NK-92 treated with Interleukin-12 subunit alpha and Interleukin-12 subunit beta, amount 100 ng/mL, for 24 hours (cell line): ENCODE measurements at regions not wholly inside any gene's neighbourhood (a gene's known extent, or its start where the extent isn't known, plus 50 kb on each side); places are given as distances from the start of the nearest gene placed in this dataset.

Experiments
- DNase-seq: peaks from one replicate; lab custom pipeline; 2025; lab: John Stamatoyannopoulos, UW

- DNase-seq = no peak
These were observed 141.5 kb downstream of the IRF8 start for GRCh38 chr16:86040496-86040895.

GRCh38 chr16:86041215-86041614 lies 142.3 kb downstream of the IRF8 start:
- DNase-seq = no peak

- DNase-seq = no peak
These were observed 142.8 kb downstream of the IRF8 start for GRCh38 chr16:86041807-86042206.

DNA sequence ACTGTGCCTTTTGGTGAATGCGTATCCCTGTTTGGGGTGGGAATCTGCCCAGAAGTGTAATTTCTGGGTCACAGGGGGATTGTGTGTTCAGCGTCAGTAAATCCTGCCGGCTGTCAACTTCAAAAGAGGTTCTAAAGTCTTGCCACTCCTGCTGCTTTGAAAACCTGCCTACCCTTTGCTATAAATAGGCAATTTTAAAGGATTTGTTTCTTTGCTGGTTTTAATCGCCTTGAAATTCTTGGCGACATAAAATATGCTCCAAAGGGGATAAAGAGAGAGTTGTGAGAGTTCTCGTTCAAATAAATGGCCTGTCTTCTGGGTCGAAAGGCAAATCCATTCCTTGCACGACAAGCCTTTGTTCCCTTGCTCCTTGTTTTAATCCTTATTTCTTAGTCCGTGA lies 143.4 kb downstream of the IRF8 start:
- DNase-seq = no peak

DNA sequence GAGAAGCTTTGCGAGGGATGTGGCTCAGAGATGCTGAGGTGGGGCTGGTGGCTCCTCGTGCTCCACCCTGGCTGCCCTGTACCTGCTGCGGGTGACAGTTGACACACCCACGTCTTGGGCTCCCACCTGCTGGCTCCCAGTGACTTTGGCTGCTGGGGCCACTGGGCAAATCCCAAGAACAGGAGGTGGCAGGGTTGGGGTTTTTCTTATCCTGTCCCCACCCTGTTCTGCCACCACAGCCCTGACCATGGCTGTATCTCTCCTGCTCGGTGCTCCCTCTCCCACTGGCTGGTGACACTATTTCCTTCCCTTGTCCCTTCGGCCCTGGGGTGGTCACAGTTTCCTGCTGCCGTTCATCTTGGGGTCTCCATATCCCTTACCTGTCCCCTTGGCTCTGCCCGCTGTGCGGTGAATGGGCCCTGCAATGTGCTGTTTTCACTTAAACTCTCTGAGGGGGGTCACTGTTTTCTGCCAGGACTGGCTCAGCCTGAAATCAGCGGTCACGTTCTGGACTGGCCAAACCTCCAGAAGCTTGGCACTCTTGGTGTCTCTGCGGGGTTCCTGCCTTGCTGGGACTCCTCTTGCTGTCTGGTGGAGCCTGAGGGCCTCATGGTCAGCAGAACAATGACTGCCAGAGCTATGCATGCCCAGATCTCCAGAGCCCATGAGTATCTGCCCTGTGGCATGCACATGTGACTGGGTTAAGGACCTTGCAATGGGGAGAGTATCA lies 144.2 kb downstream of the IRF8 start:
- no peak for DNase-seq

- DNase-seq = peak; percentile 5
These were observed 145.3 kb downstream of the IRF8 start for GRCh38 chr16:86044241-86044671.

DNA sequence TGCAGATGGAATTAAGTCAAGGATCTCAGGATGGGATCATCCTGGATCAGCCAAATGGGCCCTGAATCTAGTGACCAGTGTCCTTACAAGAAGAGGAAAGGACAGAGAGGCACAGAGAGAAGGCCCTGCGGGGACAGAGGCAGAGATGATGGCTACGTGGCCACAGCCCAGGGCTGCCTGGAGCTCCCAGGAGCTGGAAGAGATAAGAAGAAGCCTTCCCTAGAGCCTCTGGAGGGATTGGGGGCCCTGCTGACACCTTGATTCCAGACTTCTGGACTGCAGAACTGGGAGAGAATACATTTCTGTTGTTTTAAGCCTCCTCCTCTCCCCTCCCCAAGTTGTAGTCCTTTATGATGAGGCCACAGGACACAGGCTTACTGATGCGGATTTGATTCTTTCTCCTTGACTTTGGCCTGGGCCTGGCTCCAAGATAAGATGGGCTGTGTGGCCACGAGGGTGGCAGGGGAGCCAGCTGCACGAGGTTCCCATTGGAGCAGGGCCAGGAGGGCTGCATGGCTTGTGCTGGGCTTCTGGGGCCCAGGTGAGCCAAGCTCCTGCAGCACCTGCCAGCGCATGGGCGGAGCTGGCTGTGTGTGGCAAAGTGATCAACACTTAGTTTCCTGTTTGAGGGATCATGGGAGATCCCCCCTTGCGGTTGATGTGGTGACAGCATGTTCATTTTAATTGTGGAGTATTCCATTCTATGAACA lies 146.1 kb downstream of the IRF8 start:
- DNase-seq = no peak

DNA sequence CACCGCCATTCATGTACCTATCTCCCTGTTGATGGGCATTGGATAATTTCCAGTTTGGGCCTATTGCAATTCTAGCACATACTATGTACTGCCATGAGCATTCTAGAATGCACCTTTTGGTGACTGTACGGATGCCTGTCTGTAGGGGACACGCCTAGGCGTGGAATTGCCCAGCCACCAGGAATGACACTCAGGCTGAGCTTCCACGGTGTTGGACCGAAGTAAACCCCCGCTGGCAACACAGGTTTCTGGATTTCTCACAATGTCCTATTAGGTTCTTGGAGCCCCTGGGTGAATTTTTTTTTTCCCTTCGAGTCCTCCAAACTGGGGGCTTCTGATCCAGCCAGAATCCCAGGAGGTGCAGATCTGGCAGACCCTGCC lies 146.6 kb downstream of the IRF8 start:
- DNase-seq = no peak

DNA sequence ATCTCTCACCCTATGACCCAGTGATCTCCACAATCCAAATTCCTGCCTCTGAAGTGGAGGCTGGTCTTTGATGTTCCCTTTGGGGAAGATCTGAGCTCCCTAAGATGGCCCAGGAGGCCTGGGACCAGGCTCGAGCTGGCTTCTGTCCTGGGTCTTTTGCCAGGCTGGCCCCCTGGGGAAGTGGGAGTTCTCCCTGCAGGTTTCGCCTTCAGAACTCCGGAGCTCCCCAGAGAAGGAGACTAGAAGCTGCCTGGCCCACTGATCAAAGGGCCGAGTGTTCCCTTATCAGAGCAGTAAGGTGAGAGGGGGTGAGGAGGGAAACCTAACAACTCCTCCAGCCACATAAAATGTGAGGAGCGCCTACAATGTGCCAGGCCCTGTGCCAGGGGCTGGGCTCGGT lies 147.1 kb downstream of the IRF8 start:
- DNase-seq = no peak

GRCh38 chr16:86046667-86047270 lies 147.8 kb downstream of the IRF8 start:
- no peak for DNase-seq

DNA sequence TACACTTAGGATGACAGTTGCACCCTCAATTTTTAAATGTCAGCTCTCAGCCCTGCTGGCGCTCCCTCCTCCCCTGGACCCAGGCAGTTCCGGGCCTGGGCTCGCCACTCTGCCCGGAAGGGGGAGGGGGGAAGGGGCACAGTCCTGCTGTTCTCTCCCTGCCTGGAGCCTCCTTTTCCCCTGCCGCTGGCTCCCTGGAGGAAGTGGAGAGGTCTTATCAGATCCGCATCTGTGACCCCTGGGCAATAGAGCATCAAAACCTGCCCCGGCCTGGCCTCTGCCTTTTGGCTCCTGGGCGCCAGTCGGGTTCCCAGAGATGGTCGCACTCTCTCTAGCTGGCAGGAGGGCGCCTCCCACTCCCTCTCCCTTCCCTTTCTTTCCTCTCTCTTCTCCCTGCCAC lies 149.3 kb downstream of the IRF8 start:
- no peak for DNase-seq

GRCh38 chr16:86048882-86049585 lies 150.1 kb downstream of the IRF8 start:
- no peak for DNase-seq

- DNase-seq = no peak
These were observed 150.7 kb downstream of the IRF8 start for GRCh38 chr16:86049641-86050040.

DNA sequence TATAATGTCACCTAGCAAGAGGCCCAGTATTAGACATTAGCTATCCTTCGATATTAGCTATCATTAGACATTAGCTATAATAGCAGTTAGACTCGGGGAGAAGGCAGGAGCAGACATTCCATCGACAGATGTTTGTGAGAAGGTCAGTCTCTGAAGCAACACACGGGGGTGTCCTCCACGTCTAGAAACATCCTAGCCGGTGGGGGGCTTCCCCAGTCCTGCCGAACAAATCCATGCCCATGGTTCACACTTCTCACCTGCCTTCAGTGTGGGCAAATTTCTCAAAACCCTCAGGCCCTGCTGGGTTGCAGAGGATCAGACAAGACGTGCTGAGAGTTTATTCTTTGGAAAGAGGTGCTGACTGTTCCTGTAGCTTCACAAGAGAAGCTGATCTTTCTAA lies 151.1 kb downstream of the IRF8 start:
- no peak for DNase-seq

- no peak for DNase-seq
These were observed 151.8 kb downstream of the IRF8 start for GRCh38 chr16:86050591-86051367.

- DNase-seq = no peak
These were observed 152.6 kb downstream of the IRF8 start for GRCh38 chr16:86051368-86052114.

DNA sequence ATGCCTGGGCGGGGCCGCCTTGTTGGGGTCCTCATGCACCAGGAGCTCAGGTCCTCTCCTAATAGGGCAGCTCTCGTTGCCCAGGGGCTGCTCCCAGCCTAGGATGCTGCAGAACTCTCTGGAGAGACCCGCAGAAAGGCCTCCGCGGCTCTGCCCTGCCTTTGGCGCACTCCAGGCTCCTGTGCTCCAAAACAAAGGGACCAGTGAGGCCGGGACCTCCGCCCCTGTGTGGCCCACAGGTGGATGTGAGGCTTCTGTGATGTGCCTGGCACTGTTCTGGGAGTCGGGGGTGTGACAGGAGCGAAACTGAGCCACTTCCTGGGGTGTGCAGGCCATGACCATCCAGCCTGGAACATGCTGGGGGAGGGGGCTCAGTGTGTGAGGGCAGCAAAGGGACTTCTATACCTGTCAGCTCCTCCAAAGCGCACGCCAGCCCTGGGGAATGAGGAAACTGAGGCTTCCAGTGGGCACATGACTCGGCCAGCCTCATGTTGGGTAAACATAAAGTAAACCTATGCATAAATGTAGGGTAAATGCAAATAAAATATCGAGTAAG lies 153.2 kb downstream of the IRF8 start:
- no peak for DNase-seq

- DNase-seq = no peak
These were observed 154.0 kb downstream of the IRF8 start for GRCh38 chr16:86052926-86053325.

DNA sequence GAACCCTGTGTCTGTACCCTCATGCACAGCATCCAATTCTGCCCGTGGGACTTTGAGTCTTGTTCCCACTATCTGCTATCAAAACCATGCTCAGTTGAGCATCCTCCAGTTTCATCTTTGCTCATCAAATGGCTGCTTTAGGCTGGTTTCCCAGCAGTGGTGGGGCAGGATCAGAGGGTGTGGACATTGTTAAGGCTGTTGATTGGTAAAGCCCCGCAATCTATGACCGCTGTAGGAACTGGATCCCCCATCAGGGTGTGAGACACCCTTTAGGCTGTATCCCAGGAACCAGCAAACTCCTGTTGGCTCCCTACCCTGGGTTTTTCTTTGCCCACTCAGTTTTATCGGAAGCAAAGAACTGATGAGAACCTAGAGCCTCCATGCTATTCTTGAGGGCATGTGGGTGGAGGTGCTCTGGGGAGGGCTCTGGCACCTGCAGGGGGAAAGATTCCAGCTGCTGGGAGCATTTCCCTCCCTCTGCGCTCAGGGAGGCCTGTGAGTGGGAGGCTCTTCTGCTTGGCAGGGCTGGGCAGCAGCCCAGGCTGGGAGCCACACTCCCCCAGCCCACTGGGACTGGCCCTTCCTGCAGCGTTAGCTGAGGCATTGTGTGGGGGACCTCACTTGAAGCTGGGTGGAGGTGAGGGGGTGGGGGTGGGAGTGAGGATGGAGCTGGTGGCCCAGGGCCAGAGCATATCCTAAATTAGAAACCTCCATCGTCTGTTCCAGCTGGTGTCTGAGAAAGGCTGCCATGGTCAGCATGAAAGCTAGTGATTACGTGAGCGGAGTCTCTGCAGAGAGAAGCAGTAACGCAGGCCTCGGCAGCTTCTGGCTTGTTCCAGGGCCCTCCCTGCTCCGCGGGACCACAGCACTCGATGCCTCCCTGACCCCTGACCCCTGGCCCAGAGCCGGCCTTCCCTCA lies 160.6 kb downstream of the IRF8 start:
- DNase-seq = no peak
